Neural progenitor cell (in vitro differentiated cells): ENCODE measurements at regions not wholly inside any gene's neighbourhood (a gene's known extent, or its start where the extent isn't known, plus 50 kb on each side); places are given as distances from the start of the nearest gene placed in this dataset.

ENCODE experiments used
- DNase-seq: peaks from one replicate; pipeline ENCODE4 v3.0.0-alpha.2; 2016; ENCODE audit warnings: low spot score
- H2AFZ ChIP-seq: fragments of 200-600 bp; sonication (generic); replicated peaks from 2 replicates; pipeline ENCODE4 v1.6.1; 2016; ENCODE audit warnings: antibody characterized with exemption
- H3F3A ChIP-seq: fragments of 200-600 bp; sonication (generic); 2 replicates; pipeline ENCODE4 v1.6.1; 2016; ENCODE audit warnings: antibody characterized with exemption, low read depth
- H3K27ac ChIP-seq: fragments of 200-600 bp; sonication (generic); 2 replicates; pipeline ENCODE4 v1.5.1; 2016; ENCODE audit warnings: mild to moderate bottlenecking
- H3K27me3 ChIP-seq: fragments of 200-600 bp; sonication (generic); 2 replicates; pipeline ENCODE4 v1.6.1; 2016; ENCODE audit warnings: mild to moderate bottlenecking, moderate library complexity
- H3K36me3 ChIP-seq: fragments of 200-600 bp; sonication (generic); 2 replicates; pipeline ENCODE4 v1.5.1; 2016
- H3K4me1 ChIP-seq: fragments of 200-600 bp; sonication (generic); 2 replicates; pipeline ENCODE4 v1.6.1; 2016; ENCODE audit warnings: mixed run types
- H3K4me2 ChIP-seq: fragments of 200-600 bp; sonication (generic); 2 replicates; pipeline ENCODE4 v1.6.1; 2016
- H3K4me3 ChIP-seq: fragments of 200-600 bp; sonication (generic); 2 replicates; pipeline ENCODE4 v1.5.1; 2016
- H3K79me2 ChIP-seq: fragments of 200-600 bp; sonication (generic); 2 replicates; pipeline ENCODE4 v1.6.1; 2016; ENCODE audit warnings: low read depth
- H3K9ac ChIP-seq: fragments of 200-600 bp; sonication (generic); 2 replicates; pipeline ENCODE4 v1.6.1; 2016
- H3K9me3 ChIP-seq: fragments of 200-600 bp; sonication (generic); 2 replicates; pipeline ENCODE4 v1.5.1; 2016; ENCODE audit warnings: low read depth
- H4K20me1 ChIP-seq: fragments of 200-600 bp; sonication (generic); 2 replicates; pipeline ENCODE4 v1.6.1; 2016; ENCODE audit warnings: low read depth
- H3K27ac Mint-ChIP-seq: 3 replicates; pipeline ENCODE4 v1.8.0; 2021; ENCODE audit warnings: mixed read lengths
- H3K27me3 Mint-ChIP-seq: 2 replicates; pipeline ENCODE4 v1.8.0; 2022; ENCODE audit warnings: low read depth, mild to moderate bottlenecking, inconsistent platforms, moderate library complexity, mixed read lengths; ENCODE audit not compliant: insufficient read depth
- H3K36me3 Mint-ChIP-seq: 3 replicates; pipeline ENCODE4 v1.8.0; 2021; ENCODE audit warnings: mixed read lengths
- H3K4me1 Mint-ChIP-seq: 3 replicates; pipeline ENCODE4 v1.8.0; 2021; ENCODE audit warnings: mixed read lengths
- H3K4me3 Mint-ChIP-seq: 3 replicates; pipeline ENCODE4 v1.8.0; 2021; ENCODE audit warnings: mild to moderate bottlenecking, moderate library complexity, mixed read lengths
- H3K9me3 Mint-ChIP-seq: 3 replicates; pipeline ENCODE4 v1.8.0; 2020; ENCODE audit warnings: mixed read lengths
- CTCF ChIP-seq: fragments of 200-600 bp; sonication (generic); IDR thresholded peaks from 2 replicates; pipeline ENCODE4 v1.5.1; 2017; ENCODE audit warnings: antibody characterized with exemption, mild to moderate bottlenecking
- EZH2 ChIP-seq: fragments of 200-600 bp; sonication (generic); IDR thresholded peaks from 2 replicates; pipeline ENCODE4 v1.6.1; 2017; ENCODE audit warnings: antibody characterized with exemption, mild to moderate bottlenecking, moderate library complexity
- EZH2phosphoT487 ChIP-seq: fragments of 200-600 bp; sonication (generic); IDR thresholded peaks from 2 replicates; pipeline ENCODE4 v1.6.1; 2017; ENCODE audit warnings: antibody characterized with exemption

DNA sequence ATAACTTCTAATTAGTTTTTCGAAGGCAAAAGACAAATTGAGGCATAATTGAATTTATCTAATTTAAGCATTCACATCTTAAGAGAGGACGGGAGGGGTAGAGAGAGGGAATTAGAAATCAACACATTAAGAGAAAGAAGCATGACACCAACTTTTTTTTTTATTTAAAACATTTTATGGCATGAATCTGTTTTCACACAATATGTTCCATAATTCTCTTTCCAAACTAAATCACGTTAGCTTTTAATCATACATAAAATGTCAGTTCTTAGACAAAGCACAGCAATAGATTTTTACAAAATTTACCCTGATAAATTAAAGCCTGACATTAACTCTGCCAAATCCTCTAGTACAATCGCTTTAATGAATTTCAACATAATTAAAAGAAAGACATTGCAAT is 600.8 kb upstream of the ROBO1 start:
- H3K9me3 Mint-ChIP-seq = no peaks in the 10 kb centered on the region
- no peak for TF ChIP-seq CTCF
- TF ChIP-seq EZH2phosphoT487 = no peak
- no peak for TF ChIP-seq EZH2
- H2AFZ ChIP-seq = no peak overlapping the region
- H3K27me3 Mint-ChIP-seq = peaks cover 2% of the 10 kb centered on the region
- no peaks in the 10 kb centered on the region for H3K4me1 ChIP-seq
- no peaks in the 10 kb centered on the region for H3K9me3 ChIP-seq
- no peak for DNase-seq
- no peak overlapping the region for H3K4me3 Mint-ChIP-seq
- H3K79me2 ChIP-seq = no peaks in the 10 kb centered on the region
- H3K4me3 ChIP-seq = no peak overlapping the region
- H3K27me3 ChIP-seq = no peaks in the 10 kb centered on the region
- no peak overlapping the region for H3K27ac Mint-ChIP-seq
- H3K9ac ChIP-seq = no peak overlapping the region
- H3K27ac ChIP-seq = no peak overlapping the region
- no peaks in the 10 kb centered on the region for H4K20me1 ChIP-seq
- H3K36me3 ChIP-seq = no peaks in the 10 kb centered on the region
- no peaks in the 10 kb centered on the region for H3K36me3 Mint-ChIP-seq
- H3K4me2 ChIP-seq = no peak overlapping the region
- no peaks in the 10 kb centered on the region for H3K4me1 Mint-ChIP-seq
- H3F3A ChIP-seq = no peaks in the 10 kb centered on the region

GRCh38 chr3:80366808-80367548 is 599.2 kb upstream of the ROBO1 start:
- H3F3A ChIP-seq = no peaks in the 10 kb centered on the region
- H3K4me3 ChIP-seq = no peak overlapping the region
- H3K9me3 ChIP-seq = no peaks in the 10 kb centered on the region
- H2AFZ ChIP-seq = peak overlapping the region; percentile 21
- DNase-seq = peak; percentile 28
- no peaks in the 10 kb centered on the region for H3K36me3 ChIP-seq
- no peak overlapping the region for H3K4me3 Mint-ChIP-seq
- H3K27me3 Mint-ChIP-seq = no peaks in the 10 kb centered on the region
- no peaks in the 10 kb centered on the region for H3K4me1 Mint-ChIP-seq
- no peaks in the 10 kb centered on the region for H3K9me3 Mint-ChIP-seq
- no peaks in the 10 kb centered on the region for H3K79me2 ChIP-seq
- no peaks in the 10 kb centered on the region for H3K36me3 Mint-ChIP-seq
- H3K4me2 ChIP-seq = no peak overlapping the region
- no peaks in the 10 kb centered on the region for H3K4me1 ChIP-seq
- H3K9ac ChIP-seq = no peak overlapping the region
- H4K20me1 ChIP-seq = no peaks in the 10 kb centered on the region
- H3K27ac ChIP-seq = no peak overlapping the region
- H3K27me3 ChIP-seq = no peaks in the 10 kb centered on the region
- TF ChIP-seq EZH2 (no peak), EZH2phosphoT487 (no peak), CTCF (no peak)
- H3K27ac Mint-ChIP-seq = no peak overlapping the region

DNA sequence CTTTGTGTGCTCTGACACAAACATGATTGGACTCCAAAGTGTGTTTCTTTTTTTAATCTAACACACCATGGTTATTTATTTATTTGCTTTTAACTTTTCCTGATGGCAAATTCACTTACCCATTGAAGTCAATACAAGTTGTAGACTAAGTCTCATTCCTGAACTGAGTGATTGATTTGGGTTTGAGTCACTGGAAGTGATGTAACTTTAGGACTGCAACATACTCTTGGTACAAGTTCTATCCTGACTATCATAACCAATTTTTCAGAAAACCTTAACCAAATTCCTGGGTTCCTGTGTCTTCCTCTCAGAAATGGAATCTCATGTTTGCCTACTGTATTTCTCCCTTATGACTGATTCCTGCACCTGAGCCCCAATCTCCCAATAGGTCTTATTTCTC is 590.0 kb upstream of the ROBO1 start:
- Histone ChIP-seq H3F3A (no peaks in the 10 kb centered on the region), H2AFZ (no peak overlapping the region), H3K4me3 (no peak overlapping the region), H3K27ac (no peak overlapping the region), H3K9me3 (no peaks in the 10 kb centered on the region), H3K79me2 (no peaks in the 10 kb centered on the region), H3K27me3 (no peaks in the 10 kb centered on the region), H3K4me1 (no peaks in the 10 kb centered on the region), H3K4me2 (no peak overlapping the region), H3K9ac (no peak overlapping the region), H3K36me3 (no peaks in the 10 kb centered on the region), H4K20me1 (no peaks in the 10 kb centered on the region)
- no peaks in the 10 kb centered on the region for H3K9me3 Mint-ChIP-seq
- DNase-seq = no peak
- H3K27ac Mint-ChIP-seq = no peak overlapping the region
- H3K27me3 Mint-ChIP-seq = no peaks in the 10 kb centered on the region
- no peaks in the 10 kb centered on the region for H3K4me1 Mint-ChIP-seq
- no peak overlapping the region for H3K4me3 Mint-ChIP-seq
- TF ChIP-seq EZH2phosphoT487 (no peak), CTCF (no peak), EZH2 (no peak)
- no peaks in the 10 kb centered on the region for H3K36me3 Mint-ChIP-seq
